Bronchial epithelial cell (primary cell): ENCODE measurements at regions not wholly inside any gene's neighbourhood (a gene's known extent, or its start where the extent isn't known, plus 50 kb on each side); places are given as distances from the start of the nearest gene placed in this dataset.

Experiments used
- DNase-seq: peaks from one replicate; pipeline ENCODE4 v3.0.0-alpha.2; 2010; ENCODE audit warnings: low read depth
- FAIRE-seq: peaks from 2 replicates; lab custom pipeline; 2011; peaks lifted over from hg19 to GRCh38; lab: Jason Lieb, UNC
- H3K27me3 ChIP-seq: 2 replicates; pipeline ENCODE4 v1.5.1; 2011; ENCODE audit warnings: low read length; ENCODE audit not compliant: control insufficient read depth, insufficient read depth
- H3K36me3 ChIP-seq: 2 replicates; pipeline ENCODE4 v1.5.1; 2011; ENCODE audit warnings: low read length; ENCODE audit not compliant: control insufficient read depth, insufficient read depth
- H3K4me3 ChIP-seq: 2 replicates; pipeline ENCODE4 v1.5.1; 2011; ENCODE audit warnings: mild to moderate bottlenecking, low read depth, low read length, control low read depth
- CTCF ChIP-seq: IDR thresholded peaks from 2 replicates; pipeline ENCODE4 v1.5.1; 2011; ENCODE audit warnings: mild to moderate bottlenecking, moderate library complexity, low read length, control low read depth, inconsistent platforms; ENCODE audit not compliant: insufficient read depth, severe bottlenecking

GRCh38 chr4:29596228-29596627, 1123.9 kb upstream of the PCDH7 start:
- DNase-seq (no peak), FAIRE-seq (no peak)
- H3K4me3 ChIP-seq: no peak overlapping the region
- H3K36me3 ChIP-seq: no peaks in the 10 kb centered on the region
- no peaks in the 10 kb centered on the region for H3K27me3 ChIP-seq
- no peak for TF ChIP-seq CTCF

GRCh38 chr4:29619168-29619567, 1101.0 kb upstream of the PCDH7 start:
- TF ChIP-seq CTCF: no peak
- H3K27me3 ChIP-seq: no peaks in the 10 kb centered on the region
- no peak for FAIRE-seq

GRCh38 chr4:29632199-29632598, 1088.0 kb upstream of the PCDH7 start:
- no peak for DNase-seq
- no peaks in the 10 kb centered on the region for H3K27me3 ChIP-seq
- no peak for TF ChIP-seq CTCF
- no peaks in the 10 kb centered on the region for H3K36me3 ChIP-seq
- no peak overlapping the region for H3K4me3 ChIP-seq
- no peak for FAIRE-seq

More at GRCh38 chr4:29619168-29619567, 1101.0 kb upstream of the PCDH7 start:
- H3K36me3 ChIP-seq: no peaks in the 10 kb centered on the region
- DNase-seq: no peak
- H3K4me3 ChIP-seq: no peak overlapping the region

- DNase-seq (no peak), FAIRE-seq (no peak)
- H3K36me3 ChIP-seq: no peaks in the 10 kb centered on the region
- no peaks in the 10 kb centered on the region for H3K27me3 ChIP-seq
- no peak overlapping the region for H3K4me3 ChIP-seq
- no peak for TF ChIP-seq CTCF
These were observed 1083.2 kb upstream of the PCDH7 start for GRCh38 chr4:29636961-29637360.

- DNase-seq: no peak
- no peaks in the 10 kb centered on the region for H3K36me3 ChIP-seq
- no peak for TF ChIP-seq CTCF
- FAIRE-seq: no peak
- H3K27me3 ChIP-seq: no peaks in the 10 kb centered on the region
- H3K4me3 ChIP-seq: no peak overlapping the region
These were observed 1066.9 kb upstream of the PCDH7 start for GRCh38 chr4:29653221-29653620.

- no peak overlapping the region for H3K4me3 ChIP-seq
- H3K27me3 ChIP-seq: no peaks in the 10 kb centered on the region
- TF ChIP-seq CTCF: no peak
- DNase-seq: no peak
- H3K36me3 ChIP-seq: no peaks in the 10 kb centered on the region
- no peak for FAIRE-seq
These were observed 1039.5 kb upstream of the PCDH7 start for GRCh38 chr4:29680644-29681043.
